ENCODE measurements at regions not wholly inside any gene's neighbourhood (a gene's known extent, or its start where the extent isn't known, plus 50 kb on each side); places are given as distances from the start of the nearest gene placed in this dataset.

GRCh38 chr2:184030245-184030644 lies 568.1 kb upstream of the ZNF804A start:
- TF ChIP-seq RXRA (IDR thresholded peaks at IDR 0.05; ENCODE audit: borderline replicate concordance, low read depth), result no peak
- no peak for TF ChIP-seq CTCF (IDR thresholded peaks at IDR 0.05)
- TF ChIP-seq MXI1 (IDR thresholded peaks at IDR 0.05; ENCODE audit: low read depth, low read length), result no peak
- no peak for TF ChIP-seq FOXM1 (IDR thresholded peaks at IDR 0.05; ENCODE audit: low read depth)
- TF ChIP-seq EZH2phosphoT487 (IDR thresholded peaks at IDR 0.05; ENCODE audit: borderline replicate concordance, low read depth), result no peak
- peak in 1 of 2 experiments; percentile 61; a peak in 1 of 4 replicates for TF ChIP-seq EP300 (IDR thresholded peaks at IDR 0.05; ENCODE audit: borderline replicate concordance in 1 of 2, low read depth in 1 of 2, low read length in 1 of 2)

Measured in SK-N-SH (cell line).